CD14-positive monocyte (primary cell): ENCODE measurements at regions not wholly inside any gene's neighbourhood (a gene's known extent, or its start where the extent isn't known, plus 50 kb on each side); places are given as distances from the start of the nearest gene placed in this dataset.

Source experiments
- DNase-seq, 3 donors: peaks; one replicate each; pipeline ENCODE4 v3.0.0-alpha.2; 2011 to 2022
- H2AFZ ChIP-seq: 2 replicates; pipeline ENCODE4 v1.6.0; 2012; ENCODE audit warnings: mild to moderate bottlenecking, low read depth, low read length, inconsistent platforms; ENCODE audit not compliant: insufficient read depth, poor library complexity, severe bottlenecking
- H3K27ac ChIP-seq, 2 donors: 1 replicate in 1 of 2; 2 replicates in 1 of 2; pipeline ENCODE4 v1.5.1; 2012 to 2013; ENCODE audit warnings: low read length in 2 of 2, control low read depth in 1 of 2, inconsistent platforms in 1 of 2, low read depth in 1 of 2, mild to moderate bottlenecking in 1 of 2
- H3K27me3 ChIP-seq, 2 donors: one replicate each; pipeline versions ENCODE4 v1.6.0 to v1.6.1; 2011 to 2013; ENCODE audit warnings: low read length in 2 of 2; ENCODE audit not compliant: control insufficient read depth in 2 of 2, insufficient read depth in 2 of 2
- H3K36me3 ChIP-seq, 2 donors: replicated peaks in 1 of 2; 1 replicate in 1 of 2; 2 replicates in 1 of 2; pipeline versions ENCODE4 v1.5.1 to v1.6.1; 2012 to 2013; ENCODE audit warnings: low read length in 2 of 2, control low read depth in 1 of 2, inconsistent platforms in 1 of 2, mild to moderate bottlenecking in 1 of 2; ENCODE audit not compliant: insufficient read depth in 2 of 2, control insufficient read depth in 1 of 2
- H3K4me1 ChIP-seq, 2 donors: 1 replicate in 1 of 2; 2 replicates in 1 of 2; pipeline versions ENCODE4 v1.5.1 to v1.6.1; 2012 to 2013; ENCODE audit warnings: low read length in 2 of 2, control low read depth in 1 of 2, inconsistent platforms in 1 of 2, mild to moderate bottlenecking in 1 of 2, moderate library complexity in 1 of 2; ENCODE audit not compliant: insufficient read depth in 2 of 2, control insufficient read depth in 1 of 2
- H3K4me2 ChIP-seq: replicated peaks from 2 replicates; pipeline ENCODE3; 2012; ENCODE audit warnings: low read length, moderate library complexity, mild to moderate bottlenecking; ENCODE audit not compliant: poor library complexity, severe bottlenecking; ENCODE audit errors: extremely low read depth
- H3K4me3 ChIP-seq, 3 experiments: fragments of 200-600 bp in 1 of 3; sonication (generic) in 1 of 3; replicated peaks in 1 of 3; 1 replicate in 2 of 3; 2 replicates in 1 of 3; pipeline ENCODE4 v1.5.1; 2011 to 2013; ENCODE audit warnings: low read length in 3 of 3, mild to moderate bottlenecking in 3 of 3, control low read depth in 2 of 3, low read depth in 2 of 3, inconsistent platforms in 1 of 3, moderate library complexity in 1 of 3
- H3K79me2 ChIP-seq: 2 replicates; pipeline ENCODE4 v1.6.0; 2012; ENCODE audit warnings: mild to moderate bottlenecking, control low read depth, inconsistent platforms, low read length, moderate library complexity; ENCODE audit not compliant: insufficient read depth
- H3K9ac ChIP-seq: 2 replicates; pipeline ENCODE4 v1.6.0; 2017; ENCODE audit warnings: low read length, mild to moderate bottlenecking; ENCODE audit not compliant: insufficient read depth, poor library complexity, severe bottlenecking
- H3K9me3 ChIP-seq, 2 donors: replicated peaks in 1 of 2; 1 replicate in 1 of 2; 2 replicates in 1 of 2; pipeline versions ENCODE4 v1.5.1 to v1.6.1; 2012 to 2013; ENCODE audit warnings: low read length in 2 of 2, control low read depth in 1 of 2; ENCODE audit not compliant: control insufficient read depth in 1 of 2, insufficient read depth in 1 of 2
- H4K20me1 ChIP-seq: 2 replicates; pipeline ENCODE4 v1.6.0; 2012; ENCODE audit warnings: mild to moderate bottlenecking, low read length, control low read depth, moderate library complexity; ENCODE audit not compliant: insufficient read depth
- H3K27ac Mint-ChIP-seq, 7 donors: one replicate each; pipeline ENCODE4 v1.8.0; 2020; ENCODE audit warnings: mild to moderate bottlenecking in 7 of 7, mixed read lengths in 7 of 7, moderate library complexity in 6 of 7, inconsistent platforms in 2 of 7
- H3K27me3 Mint-ChIP-seq, 3 donors: one replicate each; pipeline ENCODE4 v1.8.0; 2021 to 2022; ENCODE audit warnings: low read depth in 3 of 3, mild to moderate bottlenecking in 3 of 3, mixed read lengths in 3 of 3, moderate library complexity in 3 of 3, inconsistent platforms in 1 of 3
- H3K36me3 Mint-ChIP-seq, 2 donors: one replicate each; pipeline ENCODE4 v1.8.0; 2020; ENCODE audit warnings: mixed read lengths in 2 of 2, inconsistent platforms in 1 of 2, mild to moderate bottlenecking in 1 of 2
- H3K4me1 Mint-ChIP-seq: one replicate; pipeline ENCODE4 v1.8.0; 2020; ENCODE audit warnings: mild to moderate bottlenecking, mixed read lengths
- H3K4me3 Mint-ChIP-seq, 2 donors: one replicate each; pipeline ENCODE4 v1.8.0; 2020; ENCODE audit warnings: mild to moderate bottlenecking in 2 of 2, mixed read lengths in 2 of 2, moderate library complexity in 1 of 2
- H3K9me3 Mint-ChIP-seq, 7 donors: one replicate each; pipeline ENCODE4 v1.8.0; 2020 to 2022; ENCODE audit warnings: mixed read lengths in 7 of 7, mild to moderate bottlenecking in 6 of 7, moderate library complexity in 6 of 7, inconsistent platforms in 2 of 7
- WGBS: methylation state at CpG from one replicate; pipeline ENCODE4 v1.1.5; 2013; ENCODE audit warnings: missing lambda C conversion rate; ENCODE audit not compliant: insufficient coverage; 5-methylcytosine and 5-hydroxymethylcytosine counted together
- intact Hi-C, 2 donors: fragments of 100-400 bp; cut with micrococcal nuclease; formaldehyde crosslinking; loops; one replicate each; pipeline versions ENCODE4 v1.15.0 to v1.15.1; 2023
- TF ChIP-seq, protein P1 (sequence below): fragments of 200-600 bp; IDR thresholded peaks from one replicate; pipeline ENCODE4 v1.8.0; 2022; ENCODE audit warnings: antibody characterized with exemption, mild to moderate bottlenecking

DNA sequence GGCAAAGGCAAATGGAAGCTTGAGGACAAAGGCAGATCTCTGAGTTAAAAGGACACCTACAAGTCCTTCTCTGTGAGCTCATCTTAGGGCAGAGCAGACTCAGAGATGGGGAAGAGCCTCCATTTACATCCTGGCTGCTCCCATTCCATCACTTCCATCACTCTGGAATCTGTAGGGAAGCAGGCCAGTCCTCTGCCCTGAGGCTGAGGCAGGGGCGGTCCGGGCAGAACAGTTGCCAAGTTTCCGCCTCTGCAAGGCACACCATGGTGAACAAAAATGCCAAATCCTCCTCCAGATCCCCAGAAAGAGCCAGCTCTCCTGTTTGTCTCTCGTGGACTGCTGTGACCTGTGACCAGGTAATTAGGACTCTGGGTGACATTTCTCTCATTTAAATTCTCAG, 209.6 kb upstream of the SSTR4 start:
- Histone ChIP-seq H3K9me3 (no peaks in the 10 kb centered on the region), H3K27ac (no peak overlapping the region), H3K4me2 (no peak overlapping the region), H3K4me1 (no peaks in the 10 kb centered on the region), H3K79me2 (no peaks in the 10 kb centered on the region), H3K27me3 (no peaks in the 10 kb centered on the region), H4K20me1 (no peaks in the 10 kb centered on the region), H2AFZ (no peak overlapping the region), H3K4me3 (no peak overlapping the region), H3K9ac (no peak overlapping the region), H3K36me3 (no peaks in the 10 kb centered on the region)
- Mint-ChIP-seq H3K27me3 (peaks cover 0 to 2% (median 0%) of the 10 kb centered on the region in 3 donors), H3K9me3 (no peaks in the 10 kb centered on the region), H3K36me3 (no peaks in the 10 kb centered on the region), H3K4me1 (no peaks in the 10 kb centered on the region), H3K27ac (no peak overlapping the region), H3K4me3 (no peak overlapping the region)
- WGBS: 86% methylated on average over 3 of the region's 4 CpGs
- intact Hi-C loops: no loop called here
- TF ChIP-seq, protein P1, sequence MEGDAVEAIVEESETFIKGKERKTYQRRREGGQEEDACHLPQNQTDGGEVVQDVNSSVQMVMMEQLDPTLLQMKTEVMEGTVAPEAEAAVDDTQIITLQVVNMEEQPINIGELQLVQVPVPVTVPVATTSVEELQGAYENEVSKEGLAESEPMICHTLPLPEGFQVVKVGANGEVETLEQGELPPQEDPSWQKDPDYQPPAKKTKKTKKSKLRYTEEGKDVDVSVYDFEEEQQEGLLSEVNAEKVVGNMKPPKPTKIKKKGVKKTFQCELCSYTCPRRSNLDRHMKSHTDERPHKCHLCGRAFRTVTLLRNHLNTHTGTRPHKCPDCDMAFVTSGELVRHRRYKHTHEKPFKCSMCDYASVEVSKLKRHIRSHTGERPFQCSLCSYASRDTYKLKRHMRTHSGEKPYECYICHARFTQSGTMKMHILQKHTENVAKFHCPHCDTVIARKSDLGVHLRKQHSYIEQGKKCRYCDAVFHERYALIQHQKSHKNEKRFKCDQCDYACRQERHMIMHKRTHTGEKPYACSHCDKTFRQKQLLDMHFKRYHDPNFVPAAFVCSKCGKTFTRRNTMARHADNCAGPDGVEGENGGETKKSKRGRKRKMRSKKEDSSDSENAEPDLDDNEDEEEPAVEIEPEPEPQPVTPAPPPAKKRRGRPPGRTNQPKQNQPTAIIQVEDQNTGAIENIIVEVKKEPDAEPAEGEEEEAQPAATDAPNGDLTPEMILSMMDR: no peak
- DNase-seq: no peak

- Histone ChIP-seq H3K9me3 (no peaks in the 10 kb centered on the region), H3K27ac (no peak overlapping the region), H3K79me2 (no peaks in the 10 kb centered on the region), H3K4me2 (no peak overlapping the region), H4K20me1 (no peaks in the 10 kb centered on the region), H3K36me3 (no peaks in the 10 kb centered on the region), H3K27me3 (no peaks in the 10 kb centered on the region), H3K4me1 (no peaks in the 10 kb centered on the region), H3K4me3 (no peak overlapping the region), H2AFZ (no peak overlapping the region), H3K9ac (no peak overlapping the region)
- Mint-ChIP-seq H3K36me3 (no peaks in the 10 kb centered on the region), H3K27ac (no peak overlapping the region), H3K4me3 (no peak overlapping the region), H3K9me3 (peaks cover 0 to 2% (median 0%) of the 10 kb centered on the region in 7 donors), H3K4me1 (no peaks in the 10 kb centered on the region), H3K27me3 (peaks cover 0 to 2% (median 2%) of the 10 kb centered on the region in 3 donors)
- 88% methylated on average over 4 of the region's 8 CpGs for WGBS
- no peak for DNase-seq
- TF ChIP-seq, protein P1: no peak
- intact Hi-C loops: no loop called here
Observed at GRCh38 chr20:22826306-22827230, 208.5 kb upstream of the SSTR4 start.
